ENCODE measurements at regions not wholly inside any gene's neighbourhood (a gene's known extent, or its start where the extent isn't known, plus 50 kb on each side); places are given as distances from the start of the nearest gene placed in this dataset.
"Not testable (repeated sequence)": the region's sequence is repeated elsewhere in the genome, so short reads cannot be mapped to it uniquely, and the experiment has no call there.

- ATAC-seq: no peak
- TF ChIP-seq OSR1 (CRISPR knock-in tag; IDR thresholded peaks at IDR 0.05) (no peak), GLIS3 (CRISPR knock-in tag; IDR thresholded peaks at IDR 0.05) (no peak), TSHZ2 (CRISPR knock-in tag; IDR thresholded peaks at IDR 0.05) (no peak), CSDC2 (CRISPR knock-in tag; IDR thresholded peaks at IDR 0.05) (no peak), SNAI2 (CRISPR knock-in tag; IDR thresholded peaks at IDR 0.05) (no peak), TCF4 (CRISPR knock-in tag; IDR thresholded peaks at IDR 0.05; ENCODE audit: borderline replicate concordance) (no peak), ISL1 (CRISPR knock-in tag; IDR thresholded peaks at IDR 0.05) (no peak), PATZ1 (CRISPR knock-in tag; IDR thresholded peaks at IDR 0.05; ENCODE audit: borderline replicate concordance) (no peak), TOX (CRISPR knock-in tag; IDR thresholded peaks at IDR 0.05; ENCODE audit: borderline replicate concordance) (no peak), ESRRG (CRISPR knock-in tag; IDR thresholded peaks at IDR 0.05) (no peak), PPARA (CRISPR knock-in tag; IDR thresholded peaks at IDR 0.05; ENCODE audit: borderline replicate concordance) (no peak), ZC3H10 (CRISPR knock-in tag; IDR thresholded peaks at IDR 0.05) (no peak), ZFP3 (CRISPR knock-in tag; IDR thresholded peaks at IDR 0.05) (no peak), ZNF70 (CRISPR knock-in tag; IDR thresholded peaks at IDR 0.05) (no peak), ZNF8 (CRISPR knock-in tag; IDR thresholded peaks at IDR 0.05) (no peak), ZNF565 (CRISPR knock-in tag; conservative IDR thresholded peaks at IDR 0.05; ENCODE audit: low read depth) (no peak), CSRNP3 (CRISPR knock-in tag; IDR thresholded peaks at IDR 0.05) (no peak), POU6F1 (CRISPR knock-in tag; IDR thresholded peaks at IDR 0.05; ENCODE audit: borderline replicate concordance, low read depth) (no peak), BACH2 (CRISPR knock-in tag; IDR thresholded peaks at IDR 0.05; ENCODE audit: borderline replicate concordance) (no peak)
These were observed 249.5 kb upstream of the SPHKAP start for GRCh38 chr2:228430986-228431385.

- no peak for ATAC-seq
- no peak for TF ChIP-seq BACH2 (CRISPR knock-in tag; IDR thresholded peaks at IDR 0.05; ENCODE audit: borderline replicate concordance)
- TF ChIP-seq SNAI2 (CRISPR knock-in tag; IDR thresholded peaks at IDR 0.05): no peak
- no peak for TF ChIP-seq ISL1 (CRISPR knock-in tag; IDR thresholded peaks at IDR 0.05)
- no peak for TF ChIP-seq ZFP30 (CRISPR knock-in tag; IDR thresholded peaks at IDR 0.05)
- TF ChIP-seq PPARA (CRISPR knock-in tag; IDR thresholded peaks at IDR 0.05; ENCODE audit: borderline replicate concordance): no peak
- TF ChIP-seq ZNF8 (CRISPR knock-in tag; IDR thresholded peaks at IDR 0.05): no peak
- TF ChIP-seq PATZ1 (CRISPR knock-in tag; IDR thresholded peaks at IDR 0.05; ENCODE audit: borderline replicate concordance): no peak
- no peak for TF ChIP-seq OSR1 (CRISPR knock-in tag; IDR thresholded peaks at IDR 0.05)
- no peak for TF ChIP-seq TSHZ2 (CRISPR knock-in tag; IDR thresholded peaks at IDR 0.05)
- TF ChIP-seq ESRRG (CRISPR knock-in tag; IDR thresholded peaks at IDR 0.05): no peak
- TF ChIP-seq CSDC2 (CRISPR knock-in tag; IDR thresholded peaks at IDR 0.05): no peak
- TF ChIP-seq POU6F1 (CRISPR knock-in tag; IDR thresholded peaks at IDR 0.05; ENCODE audit: borderline replicate concordance, low read depth): no peak
These were observed 245.2 kb upstream of the SPHKAP start for GRCh38 chr2:228426502-228427216.

- not testable (repeated sequence) for ATAC-seq
These were observed 244.0 kb upstream of the SPHKAP start for GRCh38 chr2:228425411-228426060.

Measured in SK-N-SH treated with all-trans-retinoic acid at 6 μM for 48 hours (cell line).